HCT116 (cell line): ENCODE measurements at regions not wholly inside any gene's neighbourhood (a gene's known extent, or its start where the extent isn't known, plus 50 kb on each side); places are given as distances from the start of the nearest gene placed in this dataset.

Source experiments
- ATAC-seq: fragments of 200-7000 bp; cut with Tn5 transposase; 2 replicates; pipeline ENCODE4 v1.9.1; 2020; ENCODE audit warnings: mild to moderate bottlenecking, moderate library complexity
- BruUV-seq: library from RNA; stranded (reverse); fragments of 400-500 nt; replicated peaks from 2 replicates; lab custom pipeline; 2021; lab: Mats Ljungman, UMichigan
- CTCF ChIA-PET: fragments of 300-600 bp; sonication (Branson Sonifier 250); formaldehyde crosslinking; loops from one replicate; lab custom pipeline; 2021; ENCODE audit warnings: antibody characterized with exemption; lab: Charles Lee
- POLR2A ChIA-PET: fragments of 300-600, 350-600 bp; sonication (Branson Sonifier 250); formaldehyde crosslinking; loops from one replicate; lab custom pipeline; 2021; ENCODE audit warnings: antibody characterized with exemption; lab: Charles Lee
- RAD21 ChIA-PET, 2 experiments: fragments of 300-600 bp; sonication (Branson Sonifier 250); formaldehyde crosslinking; loops; one replicate each; lab custom pipeline; 2023; ENCODE audit warnings: low total read pairs in 2 of 2; ENCODE audit not compliant: uncharacterized antibody in 2 of 2, unreplicated experiment in 2 of 2, low non-redundant PET in 1 of 2; lab: Charles Lee
- DNase-seq: peaks from one replicate; pipeline ENCODE4 v3.0.0-alpha.2; 2010; ENCODE audit warnings: low read depth, low spot score
- H2AFZ ChIP-seq: fragments of 200-600 bp; shearing (Covaris generic), sonication (generic); 2 replicates; pipeline ENCODE4 v1.6.1; 2017; ENCODE audit warnings: low read depth, mixed run types, mixed read lengths, antibody characterized with exemption, low read length; ENCODE audit not compliant: poor library complexity, severe bottlenecking
- H3K27ac ChIP-seq: 2 replicates; pipeline ENCODE4 v1.5.1; 2012; ENCODE audit warnings: low read depth, low read length
- H3K27me3 ChIP-seq: fragments of 200-600 bp; sonication (generic); 2 replicates; pipeline ENCODE4 v1.6.1; 2016; ENCODE audit warnings: mixed run types, low read length, mixed read lengths; ENCODE audit not compliant: insufficient read depth
- H3K36me3 ChIP-seq, 2 experiments: fragments of 200-500 bp in 1 of 2; fragments of 200-600 bp in 1 of 2; sonication (Bioruptor generic) in 1 of 2; sonication (generic) in 1 of 2; 2 replicates each; pipeline versions ENCODE4 v1.5.1 to v1.6.1; 2014 to 2016; ENCODE audit warnings: low read length in 2 of 2, inconsistent platforms in 1 of 2, mixed read lengths in 1 of 2, mixed run types in 1 of 2; ENCODE audit not compliant: insufficient read depth in 2 of 2, control insufficient read depth in 1 of 2
- H3K4me1 ChIP-seq, 2 experiments: fragments of 200-600 bp in 1 of 2; sonication (generic) in 1 of 2; 2 replicates each; pipeline versions ENCODE4 v1.5.1 to v1.6.1; 2012 to 2017; ENCODE audit warnings: low read length in 2 of 2, inconsistent platforms in 1 of 2, mild to moderate bottlenecking in 1 of 2, mixed read lengths in 1 of 2, mixed run types in 1 of 2, moderate library complexity in 1 of 2; ENCODE audit not compliant: insufficient read depth in 2 of 2, control insufficient read depth in 1 of 2
- H3K4me2 ChIP-seq: fragments of 200-600 bp; sonication (generic); 2 replicates; pipeline ENCODE4 v1.6.1; 2017; ENCODE audit warnings: mixed run types, low read length, mixed read lengths
- H3K4me3 ChIP-seq, 2 experiments: fragments of 200-600 bp in 1 of 2; sonication (generic) in 1 of 2; replicated peaks in 1 of 2; 2 replicates each; pipeline ENCODE4 v1.5.1; 2011 to 2016; ENCODE audit warnings: low read length in 2 of 2, control low read depth in 1 of 2, low read depth in 1 of 2, mild to moderate bottlenecking in 1 of 2, mixed read lengths in 1 of 2, mixed run types in 1 of 2
- H3K79me2 ChIP-seq: fragments of 200-600 bp; sonication (generic); 2 replicates; pipeline ENCODE4 v1.6.1; 2017; ENCODE audit warnings: mild to moderate bottlenecking, mixed run types, low read length, moderate library complexity, mixed read lengths; ENCODE audit not compliant: insufficient read depth
- H3K9ac ChIP-seq: fragments of 200-600 bp; sonication (generic); 2 replicates; pipeline ENCODE4 v1.6.1; 2016; ENCODE audit warnings: low read length, mixed read lengths
- H3K9me2 ChIP-seq: fragments of 200-600 bp; sonication (generic), shearing (Covaris generic); 2 replicates; pipeline ENCODE4 v1.6.1; 2017; ENCODE audit warnings: mixed run types, mild to moderate bottlenecking, moderate library complexity; ENCODE audit not compliant: insufficient read depth
- H3K9me3 ChIP-seq, 2 experiments: fragments of 200-500 bp in 1 of 2; fragments of 200-600 bp in 1 of 2; sonication (Bioruptor generic) in 1 of 2; sonication (generic) in 1 of 2; 2 replicates each; pipeline ENCODE4 v1.6.1; 2014 to 2017; ENCODE audit warnings: low read length in 2 of 2, mixed read lengths in 2 of 2, inconsistent platforms in 1 of 2, low read depth in 1 of 2, mild to moderate bottlenecking in 1 of 2, mixed run types in 1 of 2, moderate library complexity in 1 of 2; ENCODE audit not compliant: control insufficient read depth in 1 of 2, insufficient read depth in 1 of 2
- H4K20me1 ChIP-seq: fragments of 200-600 bp; sonication (generic), shearing (Covaris generic); 2 replicates; pipeline ENCODE4 v1.6.1; 2017; ENCODE audit warnings: mixed run types, mild to moderate bottlenecking, moderate library complexity; ENCODE audit not compliant: insufficient read depth
- ATF3 ChIP-seq: IDR thresholded peaks from 2 replicates; pipeline ENCODE4 v1.6.1; 2012
- CBX3 ChIP-seq: IDR thresholded peaks from 2 replicates; pipeline ENCODE4 v1.6.1; 2012; ENCODE audit warnings: low read depth
- CEBPB ChIP-seq: IDR thresholded peaks from 2 replicates; pipeline ENCODE4 v1.6.1; 2012; ENCODE audit warnings: low read depth
- CTCF ChIP-seq, 3 experiments: fragments of 200-600 bp in 1 of 3; sonication (generic) in 1 of 3; IDR thresholded peaks in 2 of 3; conservative IDR thresholded peaks in 1 of 3; 2 replicates each; pipeline ENCODE4 v1.5.1; 2012 to 2017; ENCODE audit warnings: low read depth in 2 of 3, low read length in 2 of 3, antibody characterized with exemption in 1 of 3, borderline replicate concordance in 1 of 3, control low read depth in 1 of 3, mild to moderate bottlenecking in 1 of 3, mixed read lengths in 1 of 3, mixed run types in 1 of 3, moderate library complexity in 1 of 3; ENCODE audit not compliant: insufficient read depth in 1 of 3
- EGR1 ChIP-seq: IDR thresholded peaks from 2 replicates; pipeline ENCODE4 v1.6.1; 2012; ENCODE audit warnings: low read depth
- ELF1 ChIP-seq: IDR thresholded peaks from 2 replicates; pipeline ENCODE4 v1.6.1; 2012; ENCODE audit warnings: low read depth, borderline replicate concordance
- EZH2 ChIP-seq: fragments of 200-600 bp; sonication (generic); IDR thresholded peaks from 2 replicates; pipeline ENCODE4 v1.6.1; 2017; ENCODE audit warnings: antibody characterized with exemption, mixed run types
- FOSL1 ChIP-seq: IDR thresholded peaks from 2 replicates; pipeline ENCODE4 v1.6.1; 2012; ENCODE audit warnings: low read depth
- JUND ChIP-seq: IDR thresholded peaks from 2 replicates; pipeline ENCODE4 v1.6.1; 2012
- MAX ChIP-seq: IDR thresholded peaks from 2 replicates; pipeline ENCODE4 v1.6.1; 2012
- POLR2A ChIP-seq: IDR thresholded peaks from 2 replicates; pipeline ENCODE4 v1.7.0; 2011; ENCODE audit warnings: borderline replicate concordance; ENCODE audit not compliant: insufficient read depth, insufficient read length; ENCODE audit errors: extremely low read depth
- POLR2AphosphoS5 ChIP-seq: IDR thresholded peaks from 2 replicates; pipeline ENCODE4 v1.6.1; 2011; ENCODE audit warnings: mild to moderate bottlenecking, low read depth, low read length, moderate library complexity
- RAD21 ChIP-seq: IDR thresholded peaks from 2 replicates; pipeline ENCODE4 v1.6.1; 2012; ENCODE audit warnings: low read depth, mild to moderate bottlenecking
- REST ChIP-seq: IDR thresholded peaks from 2 replicates; pipeline ENCODE4 v1.6.1; 2012; ENCODE audit warnings: low read depth
- SIN3A ChIP-seq: IDR thresholded peaks from 2 replicates; pipeline ENCODE4 v1.6.1; 2012; ENCODE audit warnings: low read depth
- SP1 ChIP-seq: IDR thresholded peaks from 2 replicates; pipeline ENCODE4 v1.6.1; 2012; ENCODE audit warnings: low read depth
- SRF ChIP-seq: IDR thresholded peaks from 2 replicates; pipeline ENCODE4 v1.6.1; 2012; ENCODE audit warnings: low read depth
- ZBTB33 ChIP-seq: IDR thresholded peaks from 2 replicates; pipeline ENCODE4 v1.6.1; 2011; ENCODE audit warnings: mild to moderate bottlenecking, low read length, moderate library complexity; ENCODE audit not compliant: insufficient replicate concordance; ENCODE audit errors: extremely low read depth
- ZFX ChIP-seq: fragments of 450-650 bp; IDR thresholded peaks from 2 replicates; pipeline ENCODE4 v1.6.1; 2017
- ZNF274 ChIP-seq: fragments of 200-500 bp; sonication (Bioruptor generic); IDR thresholded peaks from 2 replicates; pipeline ENCODE4 v1.6.1; 2014; ENCODE audit warnings: mild to moderate bottlenecking, low read depth, low read length, inconsistent platforms
- intact Hi-C: fragments of 100-400 bp; cut with micrococcal nuclease; formaldehyde crosslinking; loops from 2 replicates; pipeline ENCODE4 v1.10.0; 2022

- RAD21 ChIA-PET, result no interaction called here
- Histone ChIP-seq H3K9me3 (no peaks in the 10 kb centered on the region), H2AFZ (no peak overlapping the region), H3K79me2 (no peaks in the 10 kb centered on the region), H3K9ac (no peak overlapping the region), H3K4me1 (no peaks in the 10 kb centered on the region), H3K4me2 (no peak overlapping the region), H3K4me3 (no peak overlapping the region)
- BruUV-seq, result no TSS peak
- TF ChIP-seq ZBTB33, result no peak
- no peak for TF ChIP-seq CBX3
- TF ChIP-seq FOSL1, result no peak
- TF ChIP-seq ELF1, result no peak
- TF ChIP-seq SRF, result no peak
- TF ChIP-seq ZNF274, result no peak
- no peak for TF ChIP-seq REST
- TF ChIP-seq SIN3A, result no peak
- TF ChIP-seq POLR2A, result no peak
- no peak for TF ChIP-seq ZFX
- no peak for TF ChIP-seq CTCF (IDR thresholded peaks at IDR 0.05 in 2 of 3, conservative IDR thresholded peaks at IDR 0.05 in 1 of 3; ENCODE audit: borderline replicate concordance in 1 of 3, insufficient read depth in 1 of 3, low read depth in 2 of 3, low read length in 2 of 3)
- TF ChIP-seq EGR1, result no peak
- no peak for TF ChIP-seq SP1
- TF ChIP-seq ATF3, result no peak
- TF ChIP-seq MAX, result no peak
- no peak for TF ChIP-seq POLR2AphosphoS5
- TF ChIP-seq RAD21, result no peak
- TF ChIP-seq CEBPB, result no peak
- no peak for TF ChIP-seq JUND
- no peak for TF ChIP-seq EZH2
- TF ChIP-seq, all 23 proteins: peak for 0
- no peaks in the 10 kb centered on the region for H4K20me1 ChIP-seq
- no peak overlapping the region for H3K27ac ChIP-seq
- ATAC-seq, result no peak
- CTCF ChIA-PET, result no interaction called here
- no peaks in the 10 kb centered on the region for H3K9me2 ChIP-seq
- H3K36me3 ChIP-seq, result no peaks in the 10 kb centered on the region
- no peaks in the 10 kb centered on the region for H3K27me3 ChIP-seq
- intact Hi-C loops, result no loop called here
- no peak for DNase-seq
- POLR2A ChIA-PET, result no interaction called here
Measured at GRCh38 chr3:110620118-110620517, 451.5 kb upstream of the NECTIN3 start.
